Large intestine (tissue), 3 donors: ENCODE measurements at regions not wholly inside any gene's neighbourhood (a gene's known extent, or its start where the extent isn't known, plus 50 kb on each side); places are given as distances from the start of the nearest gene placed in this dataset.

Experiments used
- DNase-seq, 2 donors: peaks; one replicate each; pipeline versions ENCODE4 v3.0.0 to v3.0.0-alpha.2; 2013
- H3K27ac ChIP-seq: one replicate; pipeline ENCODE4 v1.5.1; 2013; ENCODE audit warnings: low read length
- H3K27me3 ChIP-seq: 2 replicates; pipeline ENCODE4 v1.6.1; 2013; ENCODE audit warnings: low read length; ENCODE audit not compliant: control insufficient read depth, insufficient read depth
- H3K36me3 ChIP-seq: 2 replicates; pipeline ENCODE4 v1.6.1; 2013; ENCODE audit warnings: low read length; ENCODE audit not compliant: control insufficient read depth, insufficient read depth
- H3K4me1 ChIP-seq: one replicate; pipeline ENCODE4 v1.6.1; 2013; ENCODE audit warnings: low read length; ENCODE audit not compliant: control insufficient read depth, insufficient read depth
- H3K4me3 ChIP-seq: one replicate; pipeline ENCODE4 v1.5.1; 2013; ENCODE audit warnings: low read length
- H3K9me3 ChIP-seq: one replicate; pipeline ENCODE4 v1.6.1; 2013; ENCODE audit warnings: mild to moderate bottlenecking, low read depth, low read length, moderate library complexity; ENCODE audit not compliant: control insufficient read depth
- WGBS: methylation state at CpG from one replicate; pipeline ENCODE4 v1.1.5; 2013; ENCODE audit warnings: low lambda C conversion rate; ENCODE audit not compliant: insufficient coverage; 5-methylcytosine and 5-hydroxymethylcytosine counted together

DNA sequence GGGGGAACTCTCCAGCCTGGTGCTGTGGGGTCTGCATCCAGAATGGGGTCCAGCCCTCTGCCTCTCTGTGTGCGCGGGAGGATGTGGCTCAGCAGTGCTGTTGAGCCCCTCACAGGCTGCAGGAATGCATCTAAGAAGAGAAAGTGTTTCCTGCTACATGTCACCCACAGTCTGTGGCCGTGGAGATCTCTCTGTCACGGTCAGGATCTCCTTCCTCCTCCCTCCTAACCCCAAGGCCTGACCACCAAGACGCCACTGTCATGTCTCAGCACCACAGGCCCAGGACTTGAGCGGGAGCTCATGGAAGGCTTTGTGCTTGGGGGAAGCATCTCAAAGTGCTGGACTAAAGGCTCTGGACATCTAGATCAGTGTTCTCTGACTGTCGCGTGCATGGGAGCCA lies 90.1 kb downstream of the SREK1 start:
- H3K9me3 ChIP-seq, result no peaks in the 10 kb centered on the region
- no peaks in the 10 kb centered on the region for H3K36me3 ChIP-seq
- no peak overlapping the region for H3K4me3 ChIP-seq
- DNase-seq, result no peak
- H3K27me3 ChIP-seq, result peaks cover 4% of the 10 kb centered on the region
- WGBS, result no CpG with 5 or more reads among the region's 8 CpGs
- H3K27ac ChIP-seq, result no peak overlapping the region
- H3K4me1 ChIP-seq, result no peaks in the 10 kb centered on the region

DNA sequence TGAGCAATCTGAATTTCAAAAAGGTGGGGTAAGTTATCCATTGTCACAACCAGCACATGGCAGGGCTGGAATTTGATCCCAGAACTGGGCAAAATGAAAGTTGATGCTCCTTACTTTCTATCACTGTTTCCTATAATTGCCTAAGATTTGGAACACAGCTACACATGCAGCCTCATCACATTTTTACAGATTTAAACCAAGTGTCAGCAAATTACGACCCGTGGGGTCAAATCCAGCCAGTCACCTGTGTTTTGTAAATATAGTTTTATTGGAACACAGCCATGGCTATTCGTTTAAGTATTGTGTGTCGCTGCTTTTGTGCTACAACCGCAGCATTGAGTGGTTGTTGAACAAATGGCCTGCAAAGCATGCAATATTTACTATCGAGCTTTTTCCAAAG lies 94.3 kb downstream of the SREK1 start:
- Histone ChIP-seq H3K27me3 (peaks cover 5% of the 10 kb centered on the region), H3K36me3 (no peaks in the 10 kb centered on the region), H3K4me3 (no peak overlapping the region), H3K27ac (no peak overlapping the region), H3K9me3 (no peaks in the 10 kb centered on the region), H3K4me1 (no peaks in the 10 kb centered on the region)
- WGBS, result 70% methylated on average over 3 of the region's 6 CpGs
- DNase-seq, result no peak

DNA sequence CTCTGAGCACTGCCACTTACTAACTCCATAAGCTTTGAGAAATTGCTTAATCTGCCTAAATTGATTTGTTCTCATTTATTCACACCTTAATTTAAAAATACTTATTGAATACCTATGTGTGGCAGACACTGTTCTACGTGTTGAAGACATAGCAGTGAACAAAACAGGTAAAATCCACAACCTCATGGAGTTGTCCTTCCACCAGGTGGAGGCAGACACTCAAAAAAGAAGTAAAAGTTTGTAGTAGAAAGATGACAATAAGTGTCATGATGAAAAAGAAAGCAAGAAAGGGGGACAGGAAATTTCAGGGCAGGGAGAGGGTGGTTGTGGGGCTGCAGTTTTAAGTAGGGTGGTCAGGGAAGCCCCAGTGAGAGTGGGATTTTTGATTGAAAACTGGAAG lies 94.9 kb downstream of the SREK1 start:
- Histone ChIP-seq H3K9me3 (no peaks in the 10 kb centered on the region), H3K4me3 (no peak overlapping the region), H3K36me3 (no peaks in the 10 kb centered on the region), H3K27me3 (peaks cover 5% of the 10 kb centered on the region), H3K4me1 (no peaks in the 10 kb centered on the region), H3K27ac (no peak overlapping the region)
- 63% methylated on average over 1 of the region's 1 CpG for WGBS
- DNase-seq, result no peak

- DNase-seq, result no peak
- WGBS, result 100% methylated on average over 1 of the region's 12 CpGs
- H3K4me3 ChIP-seq, result no peak overlapping the region
- H3K27ac ChIP-seq, result no peak overlapping the region
- no peaks in the 10 kb centered on the region for H3K4me1 ChIP-seq
- no peaks in the 10 kb centered on the region for H3K36me3 ChIP-seq
- no peaks in the 10 kb centered on the region for H3K9me3 ChIP-seq
- peaks cover 5% of the 10 kb centered on the region for H3K27me3 ChIP-seq
Observed at GRCh38 chr5:66241136-66241825, 97.2 kb downstream of the SREK1 start.

GRCh38 chr5:66242050-66242715 lies 98.1 kb downstream of the SREK1 start:
- H3K27ac ChIP-seq, result no peak overlapping the region
- no CpG with 5 or more reads among the region's 5 CpGs for WGBS
- H3K27me3 ChIP-seq, result peaks cover 5% of the 10 kb centered on the region
- H3K9me3 ChIP-seq, result no peaks in the 10 kb centered on the region
- H3K36me3 ChIP-seq, result no peaks in the 10 kb centered on the region
- no peak for DNase-seq
- no peaks in the 10 kb centered on the region for H3K4me1 ChIP-seq
- no peak overlapping the region for H3K4me3 ChIP-seq

DNA sequence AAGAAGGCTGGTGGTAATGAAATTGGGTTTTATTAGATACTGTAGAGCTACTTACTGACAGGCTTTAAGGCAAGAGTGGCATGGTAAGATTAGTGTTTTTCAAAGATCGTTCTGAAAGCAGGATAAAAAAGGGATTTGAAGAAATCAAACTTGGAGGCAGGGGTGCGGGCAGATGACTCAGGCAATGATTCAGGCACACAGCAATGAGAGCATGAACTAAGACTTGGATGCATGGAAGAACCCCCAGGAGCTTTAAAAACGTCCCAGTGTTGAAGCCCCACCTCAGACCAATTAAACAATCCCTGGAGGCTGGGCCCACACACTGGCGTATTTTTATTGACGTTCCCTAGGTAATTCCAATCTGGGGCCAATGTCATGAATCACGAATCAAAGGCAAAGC lies 102.5 kb downstream of the SREK1 start:
- no peak overlapping the region for H3K4me3 ChIP-seq
- no peaks in the 10 kb centered on the region for H3K9me3 ChIP-seq
- no peak for DNase-seq
- no peaks in the 10 kb centered on the region for H3K4me1 ChIP-seq
- H3K36me3 ChIP-seq, result no peaks in the 10 kb centered on the region
- no CpG with 5 or more reads among the region's 6 CpGs for WGBS
- H3K27me3 ChIP-seq, result peaks cover 4% of the 10 kb centered on the region
- H3K27ac ChIP-seq, result no peak overlapping the region

DNA sequence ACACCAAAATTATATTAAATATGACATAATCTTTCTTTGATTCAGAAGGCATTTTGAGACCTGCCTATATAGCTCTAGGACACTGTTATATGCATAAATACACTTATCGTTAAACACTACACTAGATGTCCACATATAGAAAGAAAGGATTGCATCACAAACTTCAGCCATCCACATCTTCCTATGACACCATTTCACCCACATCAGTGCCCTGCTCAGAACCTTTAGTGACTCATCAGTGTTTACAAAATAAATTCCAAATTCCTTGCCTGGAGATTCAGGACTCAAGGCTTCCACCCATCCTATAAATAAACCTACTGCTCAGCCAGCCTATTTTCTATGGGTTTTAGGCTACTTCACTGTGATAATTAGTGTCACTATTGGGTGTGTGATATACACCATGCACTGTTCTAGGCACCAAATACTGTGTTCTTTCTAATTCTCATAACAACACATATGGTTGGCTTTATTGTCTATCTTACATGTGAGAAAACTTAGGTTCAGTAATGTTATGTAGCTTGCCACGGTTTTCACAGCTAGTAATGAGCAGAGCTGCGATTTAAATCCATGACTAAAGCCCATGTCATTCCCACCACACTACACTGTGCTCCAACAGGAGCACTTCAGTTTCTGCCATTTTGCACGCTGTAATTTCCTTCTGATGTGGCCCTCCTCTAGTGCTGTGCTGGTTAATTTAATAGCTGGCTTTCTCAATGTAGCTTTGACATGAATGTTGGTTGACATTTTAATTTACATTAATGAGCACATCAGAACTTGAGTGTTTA lies 103.3 kb downstream of the SREK1 start:
- Histone ChIP-seq H3K4me1 (no peaks in the 10 kb centered on the region), H3K36me3 (no peaks in the 10 kb centered on the region), H3K9me3 (no peaks in the 10 kb centered on the region), H3K27me3 (peaks cover 3% of the 10 kb centered on the region), H3K4me3 (no peak overlapping the region), H3K27ac (no peak overlapping the region)
- no peak for DNase-seq
- no CpG with 5 or more reads among the region's 4 CpGs for WGBS

DNA sequence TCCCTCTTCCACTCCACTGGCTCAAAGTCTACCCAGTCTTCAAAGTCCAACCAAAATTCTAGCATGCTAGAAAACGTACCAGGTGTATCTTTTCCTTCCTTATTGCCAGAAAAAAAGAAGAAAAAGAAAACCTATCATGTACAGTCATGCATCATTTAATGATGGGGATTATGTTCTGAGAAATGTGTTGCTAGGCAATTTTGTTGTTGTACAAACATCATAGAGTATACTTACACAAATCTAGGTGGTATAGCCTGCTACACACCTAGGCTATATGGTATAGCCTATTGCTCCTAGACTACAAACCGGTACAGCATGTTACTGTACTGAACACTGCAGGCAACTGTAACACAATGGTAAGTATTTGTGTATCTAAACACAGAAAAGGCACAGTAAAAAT lies 104.8 kb downstream of the SREK1 start:
- no peak for DNase-seq
- no CpG with 5 or more reads among the region's 2 CpGs for WGBS
- Histone ChIP-seq H3K27ac (no peak overlapping the region), H3K9me3 (no peaks in the 10 kb centered on the region), H3K36me3 (no peaks in the 10 kb centered on the region), H3K4me1 (no peaks in the 10 kb centered on the region), H3K4me3 (no peak overlapping the region), H3K27me3 (peaks cover 3% of the 10 kb centered on the region)

- no peaks in the 10 kb centered on the region for H3K9me3 ChIP-seq
- no peaks in the 10 kb centered on the region for H3K4me1 ChIP-seq
- H3K27me3 ChIP-seq, result peaks cover 3% of the 10 kb centered on the region
- H3K27ac ChIP-seq, result no peak overlapping the region
- WGBS, result 69% methylated on average over 2 of the region's 4 CpGs
- no peak for DNase-seq
- H3K36me3 ChIP-seq, result no peaks in the 10 kb centered on the region
- no peak overlapping the region for H3K4me3 ChIP-seq
Observed at GRCh38 chr5:66249920-66250319, 105.8 kb downstream of the SREK1 start.

GRCh38 chr5:66252849-66253248 lies 108.7 kb downstream of the SREK1 start:
- no peak overlapping the region for H3K4me3 ChIP-seq
- DNase-seq, result no peak
- H3K36me3 ChIP-seq, result no peaks in the 10 kb centered on the region
- peaks cover 3% of the 10 kb centered on the region for H3K27me3 ChIP-seq
- H3K9me3 ChIP-seq, result no peaks in the 10 kb centered on the region
- H3K4me1 ChIP-seq, result no peaks in the 10 kb centered on the region
- 83% methylated on average over 2 of the region's 3 CpGs for WGBS
- H3K27ac ChIP-seq, result no peak overlapping the region
